ENCODE measurements at regions not wholly inside any gene's neighbourhood (a gene's known extent, or its start where the extent isn't known, plus 50 kb on each side); places are given as distances from the start of the nearest gene placed in this dataset.

- Mint-ChIP-seq H3K36me3 (no peaks in the 10 kb centered on the region), H3K27ac (no peak overlapping the region), H3K9me3 (no peaks in the 10 kb centered on the region)
- DNase-seq (ENCODE audit: low spot score in 2 of 2) (no peak), ATAC-seq (no peak)
Observed at GRCh38 chr1:87278825-87279535, 49.7 kb upstream of the LMO4 start.
